Trophoblast cell (in vitro differentiated cells and primary cell): ENCODE measurements at regions not wholly inside any gene's neighbourhood (a gene's known extent, or its start where the extent isn't known, plus 50 kb on each side); places are given as distances from the start of the nearest gene placed in this dataset.

Experiments used
- DNase-seq, 2 donors: peaks; one replicate each; pipeline ENCODE4 v3.0.0-alpha.2; 2016
- H2AFZ ChIP-seq: 2 replicates; pipeline ENCODE4 v1.6.1; 2013; ENCODE audit warnings: low read length, moderate library complexity, mild to moderate bottlenecking; ENCODE audit not compliant: insufficient read depth, poor library complexity
- H2AK5ac ChIP-seq: 2 replicates; pipeline ENCODE4 v1.6.1; 2013; ENCODE audit warnings: mild to moderate bottlenecking, low read length
- H2BK120ac ChIP-seq: 2 replicates; pipeline ENCODE4 v1.6.1; 2013; ENCODE audit warnings: low read length, mild to moderate bottlenecking, moderate library complexity; ENCODE audit not compliant: insufficient read depth, poor library complexity
- H2BK12ac ChIP-seq: 2 replicates; pipeline ENCODE4 v1.6.1; 2013; ENCODE audit warnings: mild to moderate bottlenecking, low read length, moderate library complexity
- H2BK5ac ChIP-seq: 2 replicates; pipeline ENCODE4 v1.6.1; 2013; ENCODE audit warnings: low read length, low read depth, moderate library complexity, mild to moderate bottlenecking; ENCODE audit not compliant: poor library complexity
- H3K14ac ChIP-seq: 2 replicates; pipeline ENCODE4 v1.6.1; 2013; ENCODE audit warnings: mild to moderate bottlenecking, low read length
- H3K18ac ChIP-seq: 2 replicates; pipeline ENCODE4 v1.6.1; 2013; ENCODE audit warnings: mild to moderate bottlenecking, low read length
- H3K23ac ChIP-seq: 2 replicates; pipeline ENCODE4 v1.6.1; 2013; ENCODE audit warnings: low read length
- H3K27ac ChIP-seq: 2 replicates; pipeline ENCODE4 v1.5.1; 2013; ENCODE audit warnings: low read depth, mild to moderate bottlenecking, inconsistent platforms, low read length, moderate library complexity
- H3K27me3 ChIP-seq: 2 replicates; pipeline ENCODE4 v1.6.1; 2013; ENCODE audit warnings: inconsistent platforms, mild to moderate bottlenecking, low read length, moderate library complexity; ENCODE audit not compliant: insufficient read depth
- H3K36me3 ChIP-seq, 2 experiments: 1 replicate in 1 of 2; 2 replicates in 1 of 2; pipeline ENCODE4 v1.6.1; 2013; ENCODE audit warnings: low read length in 2 of 2, mild to moderate bottlenecking in 2 of 2, moderate library complexity in 1 of 2; ENCODE audit not compliant: insufficient read depth in 2 of 2, control insufficient read depth in 1 of 2
- H3K4ac ChIP-seq: 2 replicates; pipeline ENCODE4 v1.6.1; 2013; ENCODE audit warnings: low read depth, mild to moderate bottlenecking, low read length, moderate library complexity
- H3K4me1 ChIP-seq, 2 experiments: 1 replicate in 1 of 2; 2 replicates in 1 of 2; pipeline ENCODE4 v1.6.1; 2013; ENCODE audit warnings: low read length in 2 of 2, mild to moderate bottlenecking in 2 of 2, moderate library complexity in 1 of 2; ENCODE audit not compliant: insufficient read depth in 2 of 2, control insufficient read depth in 1 of 2
- H3K4me2 ChIP-seq: 2 replicates; pipeline ENCODE4 v1.6.1; 2013; ENCODE audit warnings: inconsistent platforms, mild to moderate bottlenecking, low read length, moderate library complexity
- H3K4me3 ChIP-seq: 2 replicates; pipeline ENCODE4 v1.5.1; 2013; ENCODE audit warnings: mild to moderate bottlenecking, low read depth, low read length, inconsistent platforms
- H3K79me1 ChIP-seq: one replicate; pipeline ENCODE4 v1.6.1; 2013; ENCODE audit warnings: low read length
- H3K79me2 ChIP-seq: 2 replicates; pipeline ENCODE4 v1.6.1; 2013; ENCODE audit warnings: low read length, mild to moderate bottlenecking; ENCODE audit not compliant: control insufficient read depth, insufficient read depth, poor library complexity
- H3K9ac ChIP-seq: 2 replicates; pipeline ENCODE4 v1.6.1; 2013; ENCODE audit warnings: mild to moderate bottlenecking, low read length
- H3K9me3 ChIP-seq: 2 replicates; pipeline ENCODE4 v1.6.1; 2013; ENCODE audit warnings: low read depth, mild to moderate bottlenecking, control low read depth, inconsistent platforms, low read length; ENCODE audit not compliant: insufficient read depth
- H4K12ac ChIP-seq: 2 replicates; pipeline ENCODE4 v1.6.1; 2013; ENCODE audit warnings: low read depth, mild to moderate bottlenecking, low read length, moderate library complexity
- H4K8ac ChIP-seq: 2 replicates; pipeline ENCODE4 v1.6.1; 2013; ENCODE audit warnings: low read depth, mild to moderate bottlenecking, low read length, moderate library complexity
- H4K91ac ChIP-seq: one replicate; pipeline ENCODE4 v1.6.1; 2013; ENCODE audit warnings: low read depth, mild to moderate bottlenecking, low read length, moderate library complexity
- WGBS: extraction: QIAGEN DNeasy Blood & Tissue Kit; methylation state at CpG from one replicate; pipeline ENCODE4 v1.1.7; 2013; ENCODE audit warnings: missing lambda C conversion rate; ENCODE audit not compliant: insufficient read length, insufficient coverage; ENCODE audit errors: extremely low coverage; 5-methylcytosine and 5-hydroxymethylcytosine counted together

- no CpG with 5 or more reads among the region's 66 CpGs for WGBS
- H4K8ac ChIP-seq, result no peak overlapping the region
- peak overlapping the region; percentile 72 for H3K4me2 ChIP-seq
- DNase-seq, result no peak
- H3K27me3 ChIP-seq, result peaks cover 13% of the 10 kb centered on the region
- H3K79me2 ChIP-seq, result no peaks in the 10 kb centered on the region
- H3K9ac ChIP-seq, result no peak overlapping the region
- H3K79me1 ChIP-seq, result no peaks in the 10 kb centered on the region
- H3K9me3 ChIP-seq, result peaks cover 15% of the 10 kb centered on the region
- no peak overlapping the region for H4K91ac ChIP-seq
- H3K18ac ChIP-seq, result no peak overlapping the region
- no peaks in the 10 kb centered on the region for H3K36me3 ChIP-seq
- no peak overlapping the region for H3K4ac ChIP-seq
- H3K4me1 ChIP-seq, result peaks cover 0 to 7% of the 10 kb centered on the region in 2 experiments
- no peak overlapping the region for H3K27ac ChIP-seq
- H3K4me3 ChIP-seq, result peak overlapping the region; percentile 38
- H2BK5ac ChIP-seq, result no peak overlapping the region
- no peak overlapping the region for H3K14ac ChIP-seq
- no peak overlapping the region for H3K23ac ChIP-seq
- H2BK12ac ChIP-seq, result no peak overlapping the region
- no peak overlapping the region for H2BK120ac ChIP-seq
- no peak overlapping the region for H4K12ac ChIP-seq
- H2AK5ac ChIP-seq, result no peak overlapping the region
- H2AFZ ChIP-seq, result no peak overlapping the region
These were observed 388.0 kb downstream of the SEC14L1 start for GRCh38 chr17:77528516-77529327.

GRCh38 chr17:77529328-77529650 is 388.5 kb downstream of the SEC14L1 start:
- H4K8ac ChIP-seq, result no peak overlapping the region
- H3K9me3 ChIP-seq, result peaks cover 18% of the 10 kb centered on the region
- H2BK5ac ChIP-seq, result no peak overlapping the region
- H4K91ac ChIP-seq, result no peak overlapping the region
- H3K36me3 ChIP-seq, result no peaks in the 10 kb centered on the region
- DNase-seq, result no peak
- H2AK5ac ChIP-seq, result no peak overlapping the region
- no peak overlapping the region for H3K23ac ChIP-seq
- no CpG with 5 or more reads among the region's 7 CpGs for WGBS
- H3K4me2 ChIP-seq, result no peak overlapping the region
- no peak overlapping the region for H2AFZ ChIP-seq
- no peaks in the 10 kb centered on the region for H3K79me1 ChIP-seq
- H3K9ac ChIP-seq, result no peak overlapping the region
- no peak overlapping the region for H3K18ac ChIP-seq
- no peak overlapping the region for H3K27ac ChIP-seq
- no peak overlapping the region for H3K14ac ChIP-seq
- H3K79me2 ChIP-seq, result no peaks in the 10 kb centered on the region
- H3K4ac ChIP-seq, result no peak overlapping the region
- peaks cover 0 to 7% of the 10 kb centered on the region in 2 experiments for H3K4me1 ChIP-seq
- peaks cover 13% of the 10 kb centered on the region for H3K27me3 ChIP-seq
- no peak overlapping the region for H3K4me3 ChIP-seq
- H2BK120ac ChIP-seq, result no peak overlapping the region
- no peak overlapping the region for H2BK12ac ChIP-seq
- H4K12ac ChIP-seq, result no peak overlapping the region

- no peak overlapping the region for H3K4me3 ChIP-seq
- H3K4me2 ChIP-seq, result no peak overlapping the region
- H2AFZ ChIP-seq, result no peak overlapping the region
- no peak overlapping the region for H3K27ac ChIP-seq
- no peaks in the 10 kb centered on the region for H3K79me1 ChIP-seq
- H3K36me3 ChIP-seq, result no peaks in the 10 kb centered on the region
- H2AK5ac ChIP-seq, result no peak overlapping the region
- no peak overlapping the region for H2BK12ac ChIP-seq
- no peak overlapping the region for H4K8ac ChIP-seq
- no peak overlapping the region for H2BK120ac ChIP-seq
- H4K91ac ChIP-seq, result no peak overlapping the region
- no peak overlapping the region for H3K4ac ChIP-seq
- no CpG with 5 or more reads among the region's 12 CpGs for WGBS
- H3K4me1 ChIP-seq, result peaks cover 0 to 7% of the 10 kb centered on the region in 2 experiments
- no peak for DNase-seq
- no peak overlapping the region for H3K18ac ChIP-seq
- peaks cover 13% of the 10 kb centered on the region for H3K27me3 ChIP-seq
- H3K14ac ChIP-seq, result no peak overlapping the region
- H3K23ac ChIP-seq, result no peak overlapping the region
- H3K79me2 ChIP-seq, result no peaks in the 10 kb centered on the region
- peaks cover 24% of the 10 kb centered on the region for H3K9me3 ChIP-seq
- no peak overlapping the region for H3K9ac ChIP-seq
- H4K12ac ChIP-seq, result no peak overlapping the region
- no peak overlapping the region for H2BK5ac ChIP-seq
These were observed 389.8 kb downstream of the SEC14L1 start for GRCh38 chr17:77530591-77530990.

DNA sequence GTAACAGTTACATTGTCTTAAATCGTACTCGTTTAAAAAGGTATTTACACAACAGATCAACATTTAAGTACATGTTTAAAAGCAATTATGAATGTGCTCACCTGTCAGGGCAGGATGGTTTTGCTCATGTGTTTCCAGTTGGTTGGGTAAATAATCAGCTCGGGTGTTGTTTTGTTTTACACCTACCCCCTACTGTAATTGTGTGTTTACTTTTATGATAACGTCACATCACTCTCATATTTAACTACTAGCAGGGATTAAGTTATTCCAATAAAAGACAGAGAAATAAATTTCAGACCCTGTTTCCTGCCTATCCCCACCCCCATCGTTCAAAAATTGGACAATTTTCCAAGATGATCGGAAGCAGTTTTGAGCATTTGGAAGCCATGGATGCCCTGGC is 390.2 kb downstream of the SEC14L1 start:
- Histone ChIP-seq H2AK5ac (no peak overlapping the region), H3K4me3 (no peak overlapping the region)

More for the DNA sequence above, 390.2 kb downstream of the SEC14L1 start:
- H3K27ac ChIP-seq, result no peak overlapping the region
- DNase-seq, result no peak
- H3K9me3 ChIP-seq, result peaks cover 22% of the 10 kb centered on the region
- H3K18ac ChIP-seq, result no peak overlapping the region
- H3K79me2 ChIP-seq, result no peaks in the 10 kb centered on the region
- H3K14ac ChIP-seq, result no peak overlapping the region
- H2BK5ac ChIP-seq, result no peak overlapping the region
- H3K9ac ChIP-seq, result no peak overlapping the region
- H2BK120ac ChIP-seq, result no peak overlapping the region
- H3K27me3 ChIP-seq, result peaks cover 13% of the 10 kb centered on the region
- H4K8ac ChIP-seq, result no peak overlapping the region
- H3K23ac ChIP-seq, result no peak overlapping the region
- no peak overlapping the region for H3K4ac ChIP-seq
- no peak overlapping the region for H3K4me2 ChIP-seq
- H3K36me3 ChIP-seq, result no peaks in the 10 kb centered on the region
- H4K12ac ChIP-seq, result no peak overlapping the region
- no CpG with 5 or more reads among the region's 6 CpGs for WGBS
- peaks cover 0 to 7% of the 10 kb centered on the region in 2 experiments for H3K4me1 ChIP-seq
- no peak overlapping the region for H2AFZ ChIP-seq
- H2BK12ac ChIP-seq, result no peak overlapping the region
- H4K91ac ChIP-seq, result no peak overlapping the region
- H3K79me1 ChIP-seq, result no peaks in the 10 kb centered on the region
